Fibroblast of lung (primary cell): ENCODE measurements at regions not wholly inside any gene's neighbourhood (a gene's known extent, or its start where the extent isn't known, plus 50 kb on each side); places are given as distances from the start of the nearest gene placed in this dataset.

Experiments
- CTCF ChIP-seq, 2 donors: IDR thresholded peaks in 1 of 2; conservative IDR thresholded peaks in 1 of 2; 1 replicate in 1 of 2; 2 replicates in 1 of 2; pipeline ENCODE4 v1.5.1; 2011 to 2012; ENCODE audit warnings: low read length in 2 of 2, control low read depth in 1 of 2, inconsistent platforms in 1 of 2, low read depth in 1 of 2, mild to moderate bottlenecking in 1 of 2
- EZH2 ChIP-seq: IDR thresholded peaks from 2 replicates; pipeline ENCODE4 v1.5.1; 2012; ENCODE audit warnings: low read length, control low read depth, mild to moderate bottlenecking; ENCODE audit errors: missing control alignments

- TF ChIP-seq CTCF (conservative IDR thresholded peaks at IDR 0.05 in 1 of 2, IDR thresholded peaks at IDR 0.05 in 1 of 2; ENCODE audit: low read depth in 1 of 2, low read length in 2 of 2) (no peak), EZH2 (no peak)
Observed at GRCh38 chr4:14729282-14730000, 272.8 kb upstream of the CPEB2 start.
